Neural cell (in vitro differentiated cells): ENCODE measurements at regions not wholly inside any gene's neighbourhood (a gene's known extent, or its start where the extent isn't known, plus 50 kb on each side); places are given as distances from the start of the nearest gene placed in this dataset.

Experiments
- H2AFZ ChIP-seq: fragments of 200-600, 300-800 bp; sonication (generic), shearing (Covaris generic); 2 replicates; pipeline ENCODE4 v1.6.0; 2014; ENCODE audit warnings: low read depth, mild to moderate bottlenecking, antibody characterized with exemption, low read length, moderate library complexity
- H3F3A ChIP-seq: fragments of 200-600 bp; shearing (Covaris generic); 2 replicates; pipeline ENCODE4 v1.6.1; 2016; ENCODE audit warnings: mild to moderate bottlenecking, moderate library complexity, mixed read lengths, antibody characterized with exemption, low read length; ENCODE audit not compliant: insufficient read depth, poor library complexity, severe bottlenecking
- H3K27ac ChIP-seq: fragments of 200-600, 300-800 bp; sonication (generic), shearing (Covaris generic); 2 replicates; pipeline ENCODE4 v1.5.1; 2014; ENCODE audit warnings: mild to moderate bottlenecking, low read length, moderate library complexity
- H3K27me3 ChIP-seq: fragments of 300-800, 200-600 bp; sonication (generic), shearing (Covaris generic); 2 replicates; pipeline ENCODE4 v1.6.0; 2014; ENCODE audit warnings: mild to moderate bottlenecking, low read depth, low read length, moderate library complexity; ENCODE audit not compliant: insufficient read depth
- H3K36me3 ChIP-seq: fragments of 300-800, 200-600 bp; sonication (generic), shearing (Covaris generic); 2 replicates; pipeline ENCODE4 v1.5.1; 2014; ENCODE audit warnings: mild to moderate bottlenecking, antibody characterized with exemption, low read length, moderate library complexity; ENCODE audit not compliant: insufficient read depth
- H3K4me2 ChIP-seq: fragments of 300-800, 200-600 bp; sonication (generic), shearing (Covaris generic); 2 replicates; pipeline ENCODE4 v1.6.0; 2014; ENCODE audit warnings: mild to moderate bottlenecking, low read length
- H3K4me3 ChIP-seq: fragments of 300-800, 200-600 bp; sonication (generic), shearing (Covaris generic); 2 replicates; pipeline ENCODE4 v1.5.1; 2014; ENCODE audit warnings: mild to moderate bottlenecking, low read length, moderate library complexity
- H3K79me2 ChIP-seq: fragments of 200-600 bp; shearing (Covaris generic); replicated peaks from 2 replicates; pipeline ENCODE4 v1.6.0; 2014; ENCODE audit warnings: mild to moderate bottlenecking, low read length, moderate library complexity; ENCODE audit not compliant: insufficient read depth
- H3K9ac ChIP-seq: fragments of 300-800, 200-600 bp; sonication (generic), shearing (Covaris generic); 2 replicates; pipeline ENCODE4 v1.6.1; 2016; ENCODE audit warnings: mild to moderate bottlenecking, low read length, mixed read lengths
- H3K9me2 ChIP-seq: fragments of 200-600 bp; shearing (Covaris generic); 2 replicates; pipeline ENCODE4 v1.6.1; 2016; ENCODE audit warnings: mild to moderate bottlenecking, low read length, mixed read lengths; ENCODE audit not compliant: insufficient read depth
- H3K9me3 ChIP-seq: fragments of 200-600, 300-800 bp; sonication (generic), shearing (Covaris generic); 2 replicates; pipeline ENCODE4 v1.6.1; 2016; ENCODE audit warnings: mild to moderate bottlenecking, mixed run types, low read length, moderate library complexity, mixed read lengths
- H4K20me1 ChIP-seq: fragments of 200-600 bp; shearing (Covaris generic); 2 replicates; pipeline ENCODE4 v1.6.1; 2016; ENCODE audit warnings: mild to moderate bottlenecking, mixed run types; ENCODE audit not compliant: insufficient read depth
- CTCF ChIP-seq: fragments of 450-650 bp; IDR thresholded peaks from 2 replicates; pipeline ENCODE4 v1.5.1; 2014; ENCODE audit warnings: antibody characterized with exemption, mild to moderate bottlenecking, moderate library complexity; ENCODE audit not compliant: poor library complexity, severe bottlenecking
- EP300 ChIP-seq: fragments of 450-650 bp; conservative IDR thresholded peaks from 2 replicates; pipeline ENCODE4 v1.6.1; 2014; ENCODE audit warnings: antibody characterized with exemption, mild to moderate bottlenecking, moderate library complexity; ENCODE audit not compliant: poor library complexity, severe bottlenecking
- EZH2 ChIP-seq: fragments of 200-600, 300-800 bp; shearing (Covaris generic), sonication (generic); IDR thresholded peaks from 2 replicates; pipeline ENCODE4 v1.6.1; 2014; ENCODE audit warnings: antibody characterized with exemption, low read length, borderline replicate concordance, mild to moderate bottlenecking; ENCODE audit not compliant: insufficient read depth, poor library complexity, severe bottlenecking
- MXI1 ChIP-seq: fragments of 450-650 bp; conservative IDR thresholded peaks from 2 replicates; pipeline ENCODE4 v1.6.1; 2014; ENCODE audit warnings: antibody characterized with exemption, mild to moderate bottlenecking; ENCODE audit not compliant: poor library complexity, severe bottlenecking
- POLR2AphosphoS5 ChIP-seq: IDR thresholded peaks from 2 replicates; pipeline ENCODE4 v1.6.1; 2012
- RAD21 ChIP-seq: fragments of 450-650 bp; conservative IDR thresholded peaks from 2 replicates; pipeline ENCODE4 v1.6.1; 2014; ENCODE audit warnings: antibody characterized with exemption, mild to moderate bottlenecking, moderate library complexity
- REST ChIP-seq: IDR thresholded peaks from 2 replicates; pipeline ENCODE4 v1.6.1; 2012; ENCODE audit warnings: borderline replicate concordance
- SMC3 ChIP-seq: fragments of 450-650 bp; conservative IDR thresholded peaks from 2 replicates; pipeline ENCODE4 v1.6.1; 2014; ENCODE audit warnings: antibody characterized with exemption, mild to moderate bottlenecking, moderate library complexity; ENCODE audit not compliant: poor library complexity
- TAF1 ChIP-seq: IDR thresholded peaks from 2 replicates; pipeline ENCODE4 v1.6.1; 2012; ENCODE audit warnings: low read depth

- Histone ChIP-seq H3K9me2 (no peaks in the 10 kb centered on the region), H3K79me2 (no peaks in the 10 kb centered on the region), H4K20me1 (no peaks in the 10 kb centered on the region), H3K9ac (no peak overlapping the region), H3K4me3 (no peak overlapping the region), H3K36me3 (no peaks in the 10 kb centered on the region), H2AFZ (no peak overlapping the region), H3K4me2 (no peak overlapping the region), H3K9me3 (no peaks in the 10 kb centered on the region), H3F3A (no peaks in the 10 kb centered on the region), H3K27me3 (no peaks in the 10 kb centered on the region), H3K27ac (no peak overlapping the region)
- TF ChIP-seq EP300 (no peak), TAF1 (no peak), RAD21 (no peak), POLR2AphosphoS5 (no peak)
Observed at GRCh38 chr6:134435814-134436280, 117.9 kb upstream of the SGK1 start.

GRCh38 chr6:134434019-134434942, 116.4 kb upstream of the SGK1 start:
- no peaks in the 10 kb centered on the region for H3K9me2 ChIP-seq
- no peaks in the 10 kb centered on the region for H4K20me1 ChIP-seq
- no peaks in the 10 kb centered on the region for H3K36me3 ChIP-seq
- H3F3A ChIP-seq: no peaks in the 10 kb centered on the region
- no peak overlapping the region for H3K9ac ChIP-seq
- no peak overlapping the region for H3K27ac ChIP-seq
- H3K79me2 ChIP-seq: no peaks in the 10 kb centered on the region
- no peak for TF ChIP-seq MXI1
- no peak for TF ChIP-seq REST
- TF ChIP-seq SMC3: no peak
- no peak for TF ChIP-seq POLR2AphosphoS5
- TF ChIP-seq EP300: no peak
- TF ChIP-seq EZH2: no peak
- TF ChIP-seq CTCF: no peak
- no peak for TF ChIP-seq TAF1
- H3K27me3 ChIP-seq: no peaks in the 10 kb centered on the region
- H2AFZ ChIP-seq: no peak overlapping the region
- no peaks in the 10 kb centered on the region for H3K9me3 ChIP-seq
- H3K4me3 ChIP-seq: no peak overlapping the region
- H3K4me2 ChIP-seq: no peak overlapping the region
